Right lobe of liver (tissue), 6 donors: ENCODE measurements at regions not wholly inside any gene's neighbourhood (a gene's known extent, or its start where the extent isn't known, plus 50 kb on each side); places are given as distances from the start of the nearest gene placed in this dataset.

Source experiments
- ATAC-seq, 4 donors: fragments of 200-7000 bp; cut with Tn5 transposase; one replicate each; pipeline ENCODE4 v1.9.1; 2020; ENCODE audit warnings: mild to moderate bottlenecking in 4 of 4, moderate library complexity in 4 of 4
- DNase-seq, 3 donors: peaks; one replicate each; pipeline ENCODE4 v3.0.0-alpha.2; 2020
- H3K27ac ChIP-seq, 3 donors: fragments of 200-600 bp; one replicate each; pipeline ENCODE4 v1.8.0; 2022
- H3K27me3 ChIP-seq, 2 donors: fragments of 200-600 bp; one replicate each; pipeline ENCODE4 v1.8.0; 2022
- H3K36me3 ChIP-seq, 4 donors: fragments of 200-600 bp; sonication (generic) in 1 of 4; one replicate each; pipeline versions ENCODE4 v1.5.1 to v1.8.0; 2017 to 2022; ENCODE audit warnings: control low read depth in 1 of 4
- H3K4me1 ChIP-seq, 4 donors: fragments of 200-600 bp; sonication (generic) in 1 of 4; one replicate each; pipeline versions ENCODE4 v1.5.1 to v1.8.0; 2017 to 2022; ENCODE audit warnings: control low read depth in 1 of 4
- H3K4me3 ChIP-seq, 3 donors: fragments of 200-600 bp; one replicate each; pipeline ENCODE4 v1.8.0; 2022
- H3K9me3 ChIP-seq, 4 donors: fragments of 200-600 bp; sonication (generic) in 1 of 4; one replicate each; pipeline versions ENCODE4 v1.5.1 to v1.8.0; 2017 to 2022; ENCODE audit warnings: control low read depth in 1 of 4
- POLR2A ChIP-seq: fragments of 450-650 bp; IDR thresholded peaks from one replicate; pipeline ENCODE4 v1.6.1; 2017; ENCODE audit warnings: antibody characterized with exemption, mild to moderate bottlenecking
- WGBS: methylation state at CpG from one replicate; pipeline ENCODE4 v1.1.6; 2018; ENCODE audit warnings: low coverage, low lambda C conversion rate; ENCODE audit not compliant: insufficient coverage; ENCODE audit errors: missing lambda C conversion rate; 5-methylcytosine and 5-hydroxymethylcytosine counted together
- intact Hi-C, 2 donors: fragments of 100-400 bp; cut with DNase I; formaldehyde crosslinking; loops; one replicate each; pipeline versions ENCODE4 v1.11.2 to v1.14.1; 2022
- TF ChIP-seq, protein P1 (sequence below), 4 donors: fragments of 200-600 bp in 3 of 4; fragments of 450-650 bp in 1 of 4; IDR thresholded peaks; one replicate each; pipeline versions ENCODE4 v1.5.1 to v1.8.0; 2016 to 2022; ENCODE audit warnings: antibody characterized with exemption in 4 of 4, mild to moderate bottlenecking in 2 of 4
- donor health status: DM: no; HTN: yes; CAD: no.
- donor health status: DM: no; HTN: no; CAD: no.
- donor health status: DM: no; HTN: no; CAD: no.
- donor health status: DM: no; HTN: yes; CAD: no.
- donor health status: DM: no; HTN: yes; CAD: no.

- Histone ChIP-seq H3K4me1 (no peaks in the 10 kb centered on the region), H3K27me3 (peaks cover 0 to under 1% of the 10 kb centered on the region in 2 donors), H3K27ac (no peak overlapping the region), H3K9me3 (no peaks in the 10 kb centered on the region), H3K4me3 (no peak overlapping the region), H3K36me3 (no peaks in the 10 kb centered on the region)
- no peak for ATAC-seq
- intact Hi-C loops, result no loop called here
- TF ChIP-seq POLR2A, result no peak
- TF ChIP-seq, protein P1, sequence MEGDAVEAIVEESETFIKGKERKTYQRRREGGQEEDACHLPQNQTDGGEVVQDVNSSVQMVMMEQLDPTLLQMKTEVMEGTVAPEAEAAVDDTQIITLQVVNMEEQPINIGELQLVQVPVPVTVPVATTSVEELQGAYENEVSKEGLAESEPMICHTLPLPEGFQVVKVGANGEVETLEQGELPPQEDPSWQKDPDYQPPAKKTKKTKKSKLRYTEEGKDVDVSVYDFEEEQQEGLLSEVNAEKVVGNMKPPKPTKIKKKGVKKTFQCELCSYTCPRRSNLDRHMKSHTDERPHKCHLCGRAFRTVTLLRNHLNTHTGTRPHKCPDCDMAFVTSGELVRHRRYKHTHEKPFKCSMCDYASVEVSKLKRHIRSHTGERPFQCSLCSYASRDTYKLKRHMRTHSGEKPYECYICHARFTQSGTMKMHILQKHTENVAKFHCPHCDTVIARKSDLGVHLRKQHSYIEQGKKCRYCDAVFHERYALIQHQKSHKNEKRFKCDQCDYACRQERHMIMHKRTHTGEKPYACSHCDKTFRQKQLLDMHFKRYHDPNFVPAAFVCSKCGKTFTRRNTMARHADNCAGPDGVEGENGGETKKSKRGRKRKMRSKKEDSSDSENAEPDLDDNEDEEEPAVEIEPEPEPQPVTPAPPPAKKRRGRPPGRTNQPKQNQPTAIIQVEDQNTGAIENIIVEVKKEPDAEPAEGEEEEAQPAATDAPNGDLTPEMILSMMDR (IDR thresholded peaks at IDR 0.05), result no peak
- 13% methylated on average over 4 of the region's 4 CpGs for WGBS
- no peak for DNase-seq
These were observed 249.5 kb upstream of the RBFOX1 start for GRCh38 chr16:7083096-7083495.

GRCh38 chr16:7077636-7078035, 255.0 kb upstream of the RBFOX1 start:
- TF ChIP-seq, protein P1 (IDR thresholded peaks at IDR 0.05), result no peak
- no peak for TF ChIP-seq POLR2A
- no peaks in the 10 kb centered on the region for H3K9me3 ChIP-seq
- H3K27ac ChIP-seq, result no peak overlapping the region
- H3K4me1 ChIP-seq, result no peaks in the 10 kb centered on the region
- no peaks in the 10 kb centered on the region for H3K27me3 ChIP-seq
- ATAC-seq (no peak), DNase-seq (no peak)
- WGBS, result 42% methylated on average over 4 of the region's 4 CpGs
- H3K36me3 ChIP-seq, result no peaks in the 10 kb centered on the region
- no peak overlapping the region for H3K4me3 ChIP-seq
- intact Hi-C loops, result no loop called here

DNA sequence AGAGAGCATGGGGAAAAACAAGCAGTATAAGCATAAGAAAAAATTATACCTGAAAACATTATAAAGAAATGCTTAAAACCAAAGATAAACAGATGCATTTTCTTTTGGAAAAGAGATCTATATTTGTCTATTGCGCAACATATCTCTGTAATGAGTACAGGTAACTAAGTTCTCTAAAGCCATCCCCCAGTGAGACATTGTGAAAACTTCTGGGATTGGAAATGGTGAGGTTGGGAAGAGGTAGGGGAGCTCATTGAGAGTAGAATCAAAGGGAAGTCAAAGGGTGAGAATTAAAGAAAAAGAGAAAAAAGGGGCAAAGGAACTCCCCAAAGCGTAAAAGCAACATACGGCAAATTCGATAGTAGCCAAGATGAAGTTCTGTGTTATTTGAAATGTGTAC, 257.9 kb upstream of the RBFOX1 start:
- ATAC-seq (no peak), DNase-seq (no peak)
- WGBS, result 63% methylated on average over 3 of the region's 4 CpGs
- intact Hi-C loops, result no loop called here
- H3K27me3 ChIP-seq, result no peaks in the 10 kb centered on the region
- H3K27ac ChIP-seq, result no peak overlapping the region
- no peak overlapping the region for H3K4me3 ChIP-seq
- H3K4me1 ChIP-seq, result no peaks in the 10 kb centered on the region
- TF ChIP-seq, protein P1 (IDR thresholded peaks at IDR 0.05), result no peak
- TF ChIP-seq POLR2A, result no peak
- H3K36me3 ChIP-seq, result no peaks in the 10 kb centered on the region
- H3K9me3 ChIP-seq, result no peaks in the 10 kb centered on the region

DNA sequence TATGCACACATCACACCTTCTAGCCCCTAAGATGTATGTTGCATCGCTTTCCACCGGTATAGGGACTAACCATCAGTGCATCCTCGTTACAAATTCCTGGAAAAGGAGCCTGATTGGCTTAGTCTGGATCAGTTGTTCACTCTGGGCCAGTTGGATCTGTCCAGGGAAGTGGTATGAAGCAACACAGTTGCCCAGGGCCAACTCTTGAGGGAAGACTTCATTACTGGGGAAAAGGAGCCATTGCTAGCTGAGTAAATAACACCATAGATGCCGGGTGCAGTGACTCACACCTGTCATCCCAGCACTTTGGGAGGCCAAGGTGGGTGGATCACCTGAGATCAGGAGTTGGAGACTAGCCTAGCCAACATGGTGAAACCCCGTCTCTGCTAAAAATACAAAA, 275.2 kb upstream of the RBFOX1 start:
- 42% methylated on average over 5 of the region's 5 CpGs for WGBS
- ATAC-seq (no peak), DNase-seq (no peak)
- no peaks in the 10 kb centered on the region for H3K36me3 ChIP-seq
- H3K4me1 ChIP-seq, result no peaks in the 10 kb centered on the region
- H3K9me3 ChIP-seq, result no peaks in the 10 kb centered on the region
- no peaks in the 10 kb centered on the region for H3K27me3 ChIP-seq
- no peak for TF ChIP-seq POLR2A
- TF ChIP-seq, protein P1 (IDR thresholded peaks at IDR 0.05), result no peak
- no peak overlapping the region for H3K4me3 ChIP-seq
- intact Hi-C loops, result no loop called here
- H3K27ac ChIP-seq, result no peak overlapping the region

- no peaks in the 10 kb centered on the region for H3K27me3 ChIP-seq
- H3K4me1 ChIP-seq, result no peaks in the 10 kb centered on the region
- no peak for DNase-seq
- no peak overlapping the region for H3K27ac ChIP-seq
- TF ChIP-seq POLR2A, result no peak
- TF ChIP-seq, protein P1 (IDR thresholded peaks at IDR 0.05), result no peak
- ATAC-seq, result no peak
- H3K4me3 ChIP-seq, result no peak overlapping the region
- no peaks in the 10 kb centered on the region for H3K36me3 ChIP-seq
- intact Hi-C loops, result no loop called here
- WGBS, result 41% methylated on average over 6 of the region's 6 CpGs
- no peaks in the 10 kb centered on the region for H3K9me3 ChIP-seq
These were observed 277.2 kb upstream of the RBFOX1 start for GRCh38 chr16:7055443-7055842.
